Neural progenitor cell (in vitro differentiated cells): ENCODE measurements at regions not wholly inside any gene's neighbourhood (a gene's known extent, or its start where the extent isn't known, plus 50 kb on each side); places are given as distances from the start of the nearest gene placed in this dataset.
A peak's percentile ranks its signal among the peaks of the same experiment; 100 is the strongest.

ENCODE experiments used
- DNase-seq: peaks from one replicate; pipeline ENCODE4 v3.0.0-alpha.2; 2016; ENCODE audit warnings: low spot score
- H2AFZ ChIP-seq: fragments of 200-600 bp; sonication (generic); replicated peaks from 2 replicates; pipeline ENCODE4 v1.6.1; 2016; ENCODE audit warnings: antibody characterized with exemption
- H3F3A ChIP-seq: fragments of 200-600 bp; sonication (generic); 2 replicates; pipeline ENCODE4 v1.6.1; 2016; ENCODE audit warnings: antibody characterized with exemption, low read depth
- H3K27ac ChIP-seq: fragments of 200-600 bp; sonication (generic); 2 replicates; pipeline ENCODE4 v1.5.1; 2016; ENCODE audit warnings: mild to moderate bottlenecking
- H3K27me3 ChIP-seq: fragments of 200-600 bp; sonication (generic); 2 replicates; pipeline ENCODE4 v1.6.1; 2016; ENCODE audit warnings: mild to moderate bottlenecking, moderate library complexity
- H3K36me3 ChIP-seq: fragments of 200-600 bp; sonication (generic); 2 replicates; pipeline ENCODE4 v1.5.1; 2016
- H3K4me1 ChIP-seq: fragments of 200-600 bp; sonication (generic); 2 replicates; pipeline ENCODE4 v1.6.1; 2016; ENCODE audit warnings: mixed run types
- H3K4me2 ChIP-seq: fragments of 200-600 bp; sonication (generic); 2 replicates; pipeline ENCODE4 v1.6.1; 2016
- H3K4me3 ChIP-seq: fragments of 200-600 bp; sonication (generic); 2 replicates; pipeline ENCODE4 v1.5.1; 2016
- H3K79me2 ChIP-seq: fragments of 200-600 bp; sonication (generic); 2 replicates; pipeline ENCODE4 v1.6.1; 2016; ENCODE audit warnings: low read depth
- H3K9ac ChIP-seq: fragments of 200-600 bp; sonication (generic); 2 replicates; pipeline ENCODE4 v1.6.1; 2016
- H3K9me3 ChIP-seq: fragments of 200-600 bp; sonication (generic); 2 replicates; pipeline ENCODE4 v1.5.1; 2016; ENCODE audit warnings: low read depth
- H4K20me1 ChIP-seq: fragments of 200-600 bp; sonication (generic); 2 replicates; pipeline ENCODE4 v1.6.1; 2016; ENCODE audit warnings: low read depth
- H3K27ac Mint-ChIP-seq: 3 replicates; pipeline ENCODE4 v1.8.0; 2021; ENCODE audit warnings: mixed read lengths
- H3K27me3 Mint-ChIP-seq: 2 replicates; pipeline ENCODE4 v1.8.0; 2022; ENCODE audit warnings: low read depth, mild to moderate bottlenecking, inconsistent platforms, moderate library complexity, mixed read lengths; ENCODE audit not compliant: insufficient read depth
- H3K36me3 Mint-ChIP-seq: 3 replicates; pipeline ENCODE4 v1.8.0; 2021; ENCODE audit warnings: mixed read lengths
- H3K4me1 Mint-ChIP-seq: 3 replicates; pipeline ENCODE4 v1.8.0; 2021; ENCODE audit warnings: mixed read lengths
- H3K4me3 Mint-ChIP-seq: 3 replicates; pipeline ENCODE4 v1.8.0; 2021; ENCODE audit warnings: mild to moderate bottlenecking, moderate library complexity, mixed read lengths
- H3K9me3 Mint-ChIP-seq: 3 replicates; pipeline ENCODE4 v1.8.0; 2020; ENCODE audit warnings: mixed read lengths
- CTCF ChIP-seq: fragments of 200-600 bp; sonication (generic); IDR thresholded peaks from 2 replicates; pipeline ENCODE4 v1.5.1; 2017; ENCODE audit warnings: antibody characterized with exemption, mild to moderate bottlenecking
- EZH2 ChIP-seq: fragments of 200-600 bp; sonication (generic); IDR thresholded peaks from 2 replicates; pipeline ENCODE4 v1.6.1; 2017; ENCODE audit warnings: antibody characterized with exemption, mild to moderate bottlenecking, moderate library complexity
- EZH2phosphoT487 ChIP-seq: fragments of 200-600 bp; sonication (generic); IDR thresholded peaks from 2 replicates; pipeline ENCODE4 v1.6.1; 2017; ENCODE audit warnings: antibody characterized with exemption

GRCh38 chr5:92952243-92952642 is 628.8 kb downstream of the NR2F1-AS1 start:
- H3F3A ChIP-seq: no peaks in the 10 kb centered on the region
- Mint-ChIP-seq H3K4me3 (no peak overlapping the region), H3K4me1 (no peaks in the 10 kb centered on the region), H3K9me3 (peaks cover 52% of the 10 kb centered on the region), H3K27ac (no peak overlapping the region), H3K36me3 (peaks cover 10% of the 10 kb centered on the region), H3K27me3 (no peaks in the 10 kb centered on the region)
- no peak overlapping the region for H3K27ac ChIP-seq
- H3K27me3 ChIP-seq: no peaks in the 10 kb centered on the region
- no peak overlapping the region for H3K4me3 ChIP-seq
- H3K4me1 ChIP-seq: peaks cover 22% of the 10 kb centered on the region
- DNase-seq: no peak
- H2AFZ ChIP-seq: no peak overlapping the region
- peaks cover 19% of the 10 kb centered on the region for H3K9me3 ChIP-seq
- H3K9ac ChIP-seq: no peak overlapping the region
- H3K36me3 ChIP-seq: peaks cover 5% of the 10 kb centered on the region
- H4K20me1 ChIP-seq: no peaks in the 10 kb centered on the region
- no peaks in the 10 kb centered on the region for H3K79me2 ChIP-seq
- TF ChIP-seq EZH2: no peak
- no peak overlapping the region for H3K4me2 ChIP-seq

- Histone ChIP-seq H3K27ac (no peak overlapping the region), H3K27me3 (no peaks in the 10 kb centered on the region), H3K9me3 (peaks cover 19% of the 10 kb centered on the region), H3K4me3 (no peak overlapping the region), H3F3A (no peaks in the 10 kb centered on the region), H3K79me2 (no peaks in the 10 kb centered on the region), H3K9ac (no peak overlapping the region), H3K4me1 (peaks cover 21% of the 10 kb centered on the region), H2AFZ (no peak overlapping the region), H3K4me2 (no peak overlapping the region), H3K36me3 (peaks cover 5% of the 10 kb centered on the region), H4K20me1 (no peaks in the 10 kb centered on the region)
- Mint-ChIP-seq H3K4me3 (no peak overlapping the region), H3K27ac (no peak overlapping the region), H3K36me3 (peaks cover 10% of the 10 kb centered on the region), H3K9me3 (peaks cover 52% of the 10 kb centered on the region), H3K4me1 (no peaks in the 10 kb centered on the region), H3K27me3 (no peaks in the 10 kb centered on the region)
- TF ChIP-seq CTCF (no peak), EZH2phosphoT487 (no peak), EZH2 (no peak)
- no peak for DNase-seq
These were observed 629.3 kb downstream of the NR2F1-AS1 start for GRCh38 chr5:92951746-92952145.

- Histone ChIP-seq H3K4me3 (no peak overlapping the region), H3F3A (no peaks in the 10 kb centered on the region), H3K36me3 (peaks cover 5% of the 10 kb centered on the region), H3K27ac (no peak overlapping the region), H3K9me3 (peaks cover 6% of the 10 kb centered on the region), H4K20me1 (no peaks in the 10 kb centered on the region), H3K79me2 (no peaks in the 10 kb centered on the region), H2AFZ (no peak overlapping the region), H3K4me1 (peaks cover 16% of the 10 kb centered on the region), H3K4me2 (no peak overlapping the region), H3K27me3 (no peaks in the 10 kb centered on the region), H3K9ac (no peak overlapping the region)
- DNase-seq: no peak
- Mint-ChIP-seq H3K27me3 (peaks cover 3% of the 10 kb centered on the region), H3K9me3 (peaks cover 36% of the 10 kb centered on the region), H3K36me3 (peaks cover under 1% of the 10 kb centered on the region), H3K27ac (no peak overlapping the region), H3K4me1 (peaks cover 9% of the 10 kb centered on the region), H3K4me3 (no peak overlapping the region)
- TF ChIP-seq EZH2: no peak
- no peak for TF ChIP-seq EZH2phosphoT487
- no peak for TF ChIP-seq CTCF
These were observed 634.5 kb downstream of the NR2F1-AS1 start for GRCh38 chr5:92946546-92946945.

GRCh38 chr5:92945605-92946097 is 635.4 kb downstream of the NR2F1-AS1 start:
- H3K79me2 ChIP-seq: no peaks in the 10 kb centered on the region
- no peaks in the 10 kb centered on the region for H3K27me3 ChIP-seq
- H3K9me3 Mint-ChIP-seq: peaks cover 29% of the 10 kb centered on the region
- H3K4me3 Mint-ChIP-seq: no peak overlapping the region
- peak overlapping the region; percentile 56 for H3K4me2 ChIP-seq
- no peaks in the 10 kb centered on the region for H3K36me3 Mint-ChIP-seq
- peak overlapping the region; percentile 40 for H2AFZ ChIP-seq
- peak overlapping the region; percentile 24 for H3K27ac ChIP-seq
- H3K4me3 ChIP-seq: no peak overlapping the region
- H4K20me1 ChIP-seq: no peaks in the 10 kb centered on the region
- H3F3A ChIP-seq: no peaks in the 10 kb centered on the region
- TF ChIP-seq EZH2: no peak
- no peak for TF ChIP-seq EZH2phosphoT487
- TF ChIP-seq CTCF: no peak
- H3K27ac Mint-ChIP-seq: peak overlapping the region; percentile 72
- H3K9me3 ChIP-seq: peaks cover 6% of the 10 kb centered on the region
- H3K4me1 ChIP-seq: peaks cover 16% of the 10 kb centered on the region
- H3K36me3 ChIP-seq: peaks cover 5% of the 10 kb centered on the region
- peaks cover 3% of the 10 kb centered on the region for H3K27me3 Mint-ChIP-seq
- peak; percentile 19 for DNase-seq
- H3K9ac ChIP-seq: no peak overlapping the region
- peaks cover 9% of the 10 kb centered on the region for H3K4me1 Mint-ChIP-seq
